ENCODE measurements at regions not wholly inside any gene's neighbourhood (a gene's known extent, or its start where the extent isn't known, plus 50 kb on each side); places are given as distances from the start of the nearest gene placed in this dataset.

DNA sequence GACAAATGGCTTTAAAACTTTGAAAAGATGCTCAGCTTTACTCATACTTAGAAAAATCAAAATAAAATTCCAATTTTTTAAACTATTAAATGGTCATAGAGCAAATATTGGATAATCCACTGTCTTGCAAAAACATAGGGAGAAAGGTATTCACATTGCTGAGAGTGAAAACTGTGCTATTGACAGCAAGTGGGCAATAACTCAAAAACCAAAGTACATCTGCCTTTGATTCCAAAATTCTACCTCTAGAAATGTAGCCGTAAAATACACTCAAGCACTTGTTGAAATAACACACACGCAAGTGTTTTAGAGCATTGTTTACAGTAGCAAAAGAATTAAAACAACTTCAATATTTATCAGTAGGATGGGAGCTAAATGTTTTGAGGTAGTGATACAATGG is 210.6 kb upstream of the HS3ST3A1 start:
- H3K23ac ChIP-seq (ENCODE audit: insufficient read length): no peak overlapping the region
- H3K9ac ChIP-seq (replicated peaks in 1 of 4; ENCODE audit: extremely low read depth in 1 of 4, low read depth in 3 of 4, low read length in 3 of 4): no peak overlapping the region
- H3K23me2 ChIP-seq (ENCODE audit: low read depth, low read length): no peaks in the 10 kb centered on the region
- no peak overlapping the region for H2AK5ac ChIP-seq (ENCODE audit: low read depth, low read length)
- H3K27ac ChIP-seq (ENCODE audit: low read depth, low read length): no peak overlapping the region
- 100% methylated on average over 2 of the region's 2 CpGs; no CpG with 5 or more reads in 1 of the 2 experiments for WGBS, 2 experiments (ENCODE audit: extremely low coverage in 1 of 2, insufficient coverage in 1 of 2, insufficient read length in 1 of 2, insufficient replicate concordance in 2 of 2, low coverage in 1 of 2, low lambda C conversion rate in 2 of 2, missing lambda C conversion rate in 1 of 2)
- no peak overlapping the region for H2BK15ac ChIP-seq (ENCODE audit: low read length)
- H3K36me3 ChIP-seq (ENCODE audit: control insufficient read depth in 2 of 4, insufficient read depth in 4 of 4, low read length in 3 of 4): no peaks in the 10 kb centered on the region
- H2BK120ac ChIP-seq (replicated peaks; ENCODE audit: low read depth, low read length): no peak overlapping the region
- ChIA-PET POLR2A (ENCODE audit: partially characterized antibody) (no interaction called here), CTCF (ENCODE audit: partially characterized antibody) (no interaction called here)
- no peaks in the 10 kb centered on the region for H3K79me2 ChIP-seq (ENCODE audit: control insufficient read depth in 1 of 2, insufficient read depth in 2 of 2, low read length in 2 of 2)
- no peak overlapping the region for H2AFZ ChIP-seq (ENCODE audit: low read length)
- H4K20me1 ChIP-seq (replicated peaks in 1 of 2; ENCODE audit: control insufficient read depth in 1 of 2, insufficient read depth in 2 of 2, low read length in 2 of 2): no peaks in the 10 kb centered on the region
- H3K14ac ChIP-seq (ENCODE audit: insufficient read length): no peak overlapping the region
- H3K4me1 ChIP-seq (replicated peaks in 1 of 4; ENCODE audit: control insufficient read depth in 3 of 4, insufficient read depth in 4 of 4, low read length in 3 of 4): no peaks in the 10 kb centered on the region
- H4K8ac ChIP-seq (ENCODE audit: extremely low read depth, insufficient read depth, low read length): no peak overlapping the region
- no peaks in the 10 kb centered on the region for H3K27me3 ChIP-seq (replicated peaks in 1 of 4; ENCODE audit: control insufficient read depth in 3 of 4, extremely low read depth in 1 of 4, insufficient read depth in 3 of 4, low read length in 3 of 4)
- no peak overlapping the region for H3K18ac ChIP-seq (ENCODE audit: extremely low read depth, low read length)
- no peak overlapping the region for H3K56ac ChIP-seq (replicated peaks; ENCODE audit: insufficient read length, low read depth, low read length)
- no peaks in the 10 kb centered on the region for H3K9me3 ChIP-seq (ENCODE audit: insufficient read depth in 2 of 2, low read depth in 1 of 2, low read length in 1 of 2)
- no peak overlapping the region for H4K5ac ChIP-seq (ENCODE audit: insufficient read length, low read depth, low read length)
- FAIRE-seq: no peak
- no peak overlapping the region for H2BK20ac ChIP-seq (ENCODE audit: low read length)
- no peak overlapping the region for H3K4ac ChIP-seq (replicated peaks; ENCODE audit: insufficient read length, low read depth, low read length)
- H3K79me1 ChIP-seq (ENCODE audit: low read depth, low read length): no peaks in the 10 kb centered on the region
- no peak overlapping the region for H3K4me3 ChIP-seq (ENCODE audit: extremely low read depth in 1 of 4, insufficient read depth in 2 of 4, low read depth in 3 of 4, low read length in 4 of 4)
- no peak for DNase-seq (ENCODE audit: low read depth in 1 of 2, low spot score in 2 of 2)
- H2BK12ac ChIP-seq (ENCODE audit: low read depth, low read length): no peak overlapping the region
- no peak overlapping the region for H4K91ac ChIP-seq (replicated peaks; ENCODE audit: insufficient read length, low read length)
- H2BK5ac ChIP-seq (ENCODE audit: low read depth, low read length): no peak overlapping the region
- no peak overlapping the region for H3K4me2 ChIP-seq (ENCODE audit: insufficient read depth in 1 of 2, low read depth in 2 of 2, low read length in 2 of 2)
- TF ChIP-seq SP4 (IDR thresholded peaks at IDR 0.05; ENCODE audit: low read length): no peak
- TF ChIP-seq, protein P1, sequence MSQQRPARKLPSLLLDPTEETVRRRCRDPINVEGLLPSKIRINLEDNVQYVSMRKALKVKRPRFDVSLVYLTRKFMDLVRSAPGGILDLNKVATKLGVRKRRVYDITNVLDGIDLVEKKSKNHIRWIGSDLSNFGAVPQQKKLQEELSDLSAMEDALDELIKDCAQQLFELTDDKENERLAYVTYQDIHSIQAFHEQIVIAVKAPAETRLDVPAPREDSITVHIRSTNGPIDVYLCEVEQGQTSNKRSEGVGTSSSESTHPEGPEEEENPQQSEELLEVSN (IDR thresholded peaks at IDR 0.05): no peak
- no peak for TF ChIP-seq NANOG (IDR thresholded peaks at IDR 0.05; ENCODE audit: insufficient read depth, low read depth, low read length, poor library complexity, severe bottlenecking)
- no peak for TF ChIP-seq ASH2L (IDR thresholded peaks at IDR 0.05; ENCODE audit: low read length)
- no peak for TF ChIP-seq KDM4A (IDR thresholded peaks at IDR 0.05; ENCODE audit: low read depth, low read length, severe bottlenecking)
- TF ChIP-seq RNF2 (IDR thresholded peaks at IDR 0.05; ENCODE audit: borderline replicate concordance, low read depth, low read length, missing control alignments, poor library complexity, severe bottlenecking): no peak
- no peak for TF ChIP-seq RAD21 (IDR thresholded peaks at IDR 0.05 in 1 of 2, conservative IDR thresholded peaks at IDR 0.05 in 1 of 2; ENCODE audit: low read depth in 2 of 2, low read length in 2 of 2)
- no peak for TF ChIP-seq HDAC6 (IDR thresholded peaks at IDR 0.05; ENCODE audit: low read depth, low read length)
- TF ChIP-seq, protein P2, sequence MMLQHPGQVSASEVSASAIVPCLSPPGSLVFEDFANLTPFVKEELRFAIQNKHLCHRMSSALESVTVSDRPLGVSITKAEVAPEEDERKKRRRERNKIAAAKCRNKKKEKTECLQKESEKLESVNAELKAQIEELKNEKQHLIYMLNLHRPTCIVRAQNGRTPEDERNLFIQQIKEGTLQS (IDR thresholded peaks at IDR 0.05; ENCODE audit: insufficient read depth, low read depth, low read length): no peak
- no peak for TF ChIP-seq CHD1 (IDR thresholded peaks at IDR 0.05; ENCODE audit: low read depth, low read length)
- TF ChIP-seq NRF1 (IDR thresholded peaks at IDR 0.05; ENCODE audit: low read depth, low read length): no peak
- TF ChIP-seq TAF1 (IDR thresholded peaks at IDR 0.05; ENCODE audit: low read depth, low read length): no peak
- TF ChIP-seq MAFK (IDR thresholded peaks at IDR 0.05; ENCODE audit: low read depth, low read length): no peak
- no peak for TF ChIP-seq CEBPB (IDR thresholded peaks at IDR 0.05; ENCODE audit: low read depth, low read length)

All from H1 (cell line).